ENCODE measurements at regions not wholly inside any gene's neighbourhood (a gene's known extent, or its start where the extent isn't known, plus 50 kb on each side); places are given as distances from the start of the nearest gene placed in this dataset.
A peak's percentile ranks its signal among the peaks of the same experiment; 100 is the strongest.

GRCh38 chr7:54837168-54837567 lies 78.2 kb upstream of the SEC61G start:
- TF ChIP-seq CTCF (conservative IDR thresholded peaks at IDR 0.05) = no peak
- no peak overlapping the region for H3K27ac ChIP-seq

- no peak for TF ChIP-seq CTCF (conservative IDR thresholded peaks at IDR 0.05)
- H3K27ac ChIP-seq = no peak overlapping the region
Measured at GRCh38 chr7:54837761-54838160, 78.8 kb upstream of the SEC61G start.

GRCh38 chr7:54838175-54838910 lies 79.3 kb upstream of the SEC61G start:
- no peak overlapping the region for H3K27ac ChIP-seq
- no peak for TF ChIP-seq CTCF (conservative IDR thresholded peaks at IDR 0.05)

GRCh38 chr7:54839575-54840213 lies 80.7 kb upstream of the SEC61G start:
- H3K27ac ChIP-seq = no peak overlapping the region
- TF ChIP-seq CTCF (conservative IDR thresholded peaks at IDR 0.05) = peak; percentile 86

GRCh38 chr7:54841772-54842697 lies 83.0 kb upstream of the SEC61G start:
- peak; percentile 74 for TF ChIP-seq CTCF (conservative IDR thresholded peaks at IDR 0.05)
- peak overlapping the region; percentile 39 for H3K27ac ChIP-seq

- H3K27ac ChIP-seq = no peak overlapping the region
Measured at GRCh38 chr7:54843841-54844355, 84.9 kb upstream of the SEC61G start.

More at GRCh38 chr7:54843841-54844355, 84.9 kb upstream of the SEC61G start:
- TF ChIP-seq CTCF (conservative IDR thresholded peaks at IDR 0.05) = no peak

All from VCaP (cell line).